ENCODE measurements at regions not wholly inside any gene's neighbourhood (a gene's known extent, or its start where the extent isn't known, plus 50 kb on each side); places are given as distances from the start of the nearest gene placed in this dataset.
"Not testable (repeated sequence)": the region's sequence is repeated elsewhere in the genome, so short reads cannot be mapped to it uniquely, and the experiment has no call there.

GRCh38 chr2:35199298-35199697 is 1156.3 kb upstream of the CRIM1 start:
- no peaks in the 10 kb centered on the region for H3K36me3 ChIP-seq (ENCODE audit: insufficient read depth, low read length)
- no peaks in the 10 kb centered on the region for H3K27me3 ChIP-seq (ENCODE audit: control insufficient read depth in 1 of 2, insufficient read depth in 2 of 2, low read length in 2 of 2)
- no peak overlapping the region for H3K4me3 ChIP-seq (ENCODE audit: low read depth in 1 of 2, low read length in 2 of 2)
- H3K9me3 ChIP-seq (ENCODE audit: low read length) = no peaks in the 10 kb centered on the region
- no peak overlapping the region for H3K27ac ChIP-seq (ENCODE audit: low read depth, low read length)
- no peak overlapping the region for H3K9ac ChIP-seq (ENCODE audit: low read length)
- no peaks in the 10 kb centered on the region for H3K4me1 ChIP-seq (ENCODE audit: insufficient read depth, low read length)

GRCh38 chr2:35185861-35186412 is 1169.6 kb upstream of the CRIM1 start:
- Histone ChIP-seq H3K9ac (ENCODE audit: low read length) (no peak overlapping the region), H3K4me1 (ENCODE audit: insufficient read depth, low read length) (no peaks in the 10 kb centered on the region), H3K36me3 (ENCODE audit: insufficient read depth, low read length) (no peaks in the 10 kb centered on the region), H3K27me3 (ENCODE audit: control insufficient read depth in 1 of 2, insufficient read depth in 2 of 2, low read length in 2 of 2) (no peaks in the 10 kb centered on the region), H3K4me3 (ENCODE audit: low read depth in 1 of 2, low read length in 2 of 2) (no peak overlapping the region), H3K27ac (ENCODE audit: low read depth, low read length) (no peak overlapping the region), H3K9me3 (ENCODE audit: low read length) (no peaks in the 10 kb centered on the region)

DNA sequence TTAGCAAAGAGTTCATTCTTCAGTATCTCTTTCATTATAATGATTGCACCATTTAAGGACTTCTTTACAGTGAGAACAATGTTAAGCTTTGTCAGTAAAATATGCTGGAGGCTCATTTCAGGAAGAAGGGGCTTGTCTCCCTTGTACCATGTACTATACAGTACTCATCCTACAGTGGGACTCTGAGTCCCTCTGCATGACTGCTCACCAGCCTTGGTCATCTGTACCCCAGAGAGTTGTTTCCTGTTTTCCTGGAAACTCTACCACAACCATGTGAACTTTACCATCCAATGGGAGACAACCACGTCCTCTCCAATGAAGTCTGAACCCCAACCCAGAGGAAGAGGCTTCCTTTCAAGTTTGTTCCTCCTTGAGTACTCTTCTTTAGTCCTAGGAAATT is 1171.1 kb upstream of the CRIM1 start:
- Histone ChIP-seq H3K4me1 (ENCODE audit: insufficient read depth, low read length) (no peaks in the 10 kb centered on the region), H3K9ac (ENCODE audit: low read length) (no peak overlapping the region), H3K27ac (ENCODE audit: low read depth, low read length) (no peak overlapping the region), H3K27me3 (ENCODE audit: control insufficient read depth in 1 of 2, insufficient read depth in 2 of 2, low read length in 2 of 2) (no peaks in the 10 kb centered on the region), H3K36me3 (ENCODE audit: insufficient read depth, low read length) (no peaks in the 10 kb centered on the region), H3K4me3 (ENCODE audit: low read depth in 1 of 2, low read length in 2 of 2) (no peak overlapping the region), H3K9me3 (ENCODE audit: low read length) (no peaks in the 10 kb centered on the region)

- H3K9me3 ChIP-seq (ENCODE audit: low read length); H3K9ac ChIP-seq (ENCODE audit: low read length); H3K4me3 ChIP-seq (ENCODE audit: low read depth in 1 of 2, low read length in 2 of 2); H3K36me3 ChIP-seq (ENCODE audit: insufficient read depth, low read length); H3K27me3 ChIP-seq (ENCODE audit: control insufficient read depth in 1 of 2, insufficient read depth in 2 of 2, low read length in 2 of 2); H3K27ac ChIP-seq (ENCODE audit: low read depth, low read length); H3K4me1 ChIP-seq (ENCODE audit: insufficient read depth, low read length): not testable (repeated sequence)
Measured at GRCh38 chr2:35176726-35177125, 1178.9 kb upstream of the CRIM1 start.

DNA sequence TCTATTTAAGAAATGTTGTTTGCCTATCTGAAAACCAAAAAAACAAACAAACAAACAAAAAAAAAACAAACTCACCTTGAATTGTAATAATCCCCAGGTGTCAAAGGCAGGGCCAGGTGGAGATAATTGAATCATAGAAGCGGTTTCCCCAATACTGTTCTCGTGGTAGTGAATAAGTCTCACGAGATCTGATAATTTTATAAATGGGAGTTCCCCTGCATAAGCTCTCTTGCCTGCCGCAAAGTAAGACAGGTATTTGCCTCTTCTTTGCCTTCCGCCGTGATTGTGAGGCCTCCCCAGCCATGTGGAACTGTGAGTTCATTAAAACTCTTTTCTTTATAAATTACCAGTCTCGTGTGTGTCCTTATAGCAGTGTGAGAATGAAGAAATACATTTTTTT is 1180.7 kb upstream of the CRIM1 start:
- no peaks in the 10 kb centered on the region for H3K27me3 ChIP-seq (ENCODE audit: control insufficient read depth in 1 of 2, insufficient read depth in 2 of 2, low read length in 2 of 2)
- H3K27ac ChIP-seq (ENCODE audit: low read depth, low read length) = no peak overlapping the region
- no peak overlapping the region for H3K9ac ChIP-seq (ENCODE audit: low read length)

GRCh38 chr2:35172687-35173086 is 1182.9 kb upstream of the CRIM1 start:
- Histone ChIP-seq H3K4me3 (ENCODE audit: low read depth in 1 of 2, low read length in 2 of 2) (no peak overlapping the region), H3K27me3 (ENCODE audit: control insufficient read depth in 1 of 2, insufficient read depth in 2 of 2, low read length in 2 of 2) (no peaks in the 10 kb centered on the region), H3K9ac (ENCODE audit: low read length) (no peak overlapping the region), H3K9me3 (ENCODE audit: low read length) (no peaks in the 10 kb centered on the region), H3K36me3 (ENCODE audit: insufficient read depth, low read length) (no peaks in the 10 kb centered on the region), H3K27ac (ENCODE audit: low read depth, low read length) (no peak overlapping the region), H3K4me1 (ENCODE audit: insufficient read depth, low read length) (no peaks in the 10 kb centered on the region)

More for the DNA sequence above, 1180.7 kb upstream of the CRIM1 start:
- H3K9me3 ChIP-seq (ENCODE audit: low read length) = no peaks in the 10 kb centered on the region
- no peaks in the 10 kb centered on the region for H3K36me3 ChIP-seq (ENCODE audit: insufficient read depth, low read length)
- H3K4me1 ChIP-seq (ENCODE audit: insufficient read depth, low read length) = no peaks in the 10 kb centered on the region
- no peak overlapping the region for H3K4me3 ChIP-seq (ENCODE audit: low read depth in 1 of 2, low read length in 2 of 2)

DNA sequence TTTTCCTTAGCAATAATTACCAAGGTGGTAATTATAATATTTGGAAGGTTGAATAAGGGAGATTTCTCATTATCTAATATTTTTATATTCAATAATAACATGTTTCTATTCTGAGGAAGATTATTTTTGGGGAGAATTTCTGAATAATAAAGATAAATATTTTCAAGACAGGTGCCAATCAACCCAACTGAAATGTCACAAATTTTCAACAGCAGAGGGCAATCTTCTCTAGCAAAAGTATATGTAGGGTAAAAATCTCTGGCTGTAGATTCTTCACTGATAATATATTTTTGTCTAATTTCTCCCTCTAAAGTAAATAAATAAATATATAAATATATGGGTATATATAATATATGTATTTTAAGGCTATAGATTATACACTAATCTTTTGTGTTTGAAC is 1187.2 kb upstream of the CRIM1 start:
- Histone ChIP-seq H3K27me3 (ENCODE audit: control insufficient read depth in 1 of 2, insufficient read depth in 2 of 2, low read length in 2 of 2) (no peaks in the 10 kb centered on the region), H3K36me3 (ENCODE audit: insufficient read depth, low read length) (no peaks in the 10 kb centered on the region), H3K4me1 (ENCODE audit: insufficient read depth, low read length) (no peaks in the 10 kb centered on the region), H3K4me3 (ENCODE audit: low read depth in 1 of 2, low read length in 2 of 2) (no peak overlapping the region), H3K27ac (ENCODE audit: low read depth, low read length) (no peak overlapping the region), H3K9me3 (ENCODE audit: low read length) (no peaks in the 10 kb centered on the region), H3K9ac (ENCODE audit: low read length) (no peak overlapping the region)

DNA sequence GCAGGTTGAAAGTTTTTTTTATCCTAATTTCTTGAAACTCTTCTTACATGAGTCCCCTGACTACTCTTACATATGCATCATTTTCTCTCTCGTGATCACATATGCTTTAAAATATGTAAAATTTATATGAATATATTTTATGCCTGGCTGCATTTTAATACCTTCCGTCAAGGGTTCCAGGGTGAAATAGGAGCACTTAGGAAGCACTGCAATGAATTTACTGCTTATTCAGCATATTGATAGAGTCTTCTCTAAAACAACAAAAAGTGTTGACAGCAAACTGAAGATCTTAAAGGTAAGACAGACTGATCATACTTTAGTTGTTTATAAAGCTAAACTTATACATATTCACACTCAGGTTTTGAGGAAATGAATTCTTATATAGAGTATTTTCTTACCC is 1191.6 kb upstream of the CRIM1 start:
- H3K36me3 ChIP-seq (ENCODE audit: insufficient read depth, low read length) = no peaks in the 10 kb centered on the region
- no peak overlapping the region for H3K27ac ChIP-seq (ENCODE audit: low read depth, low read length)
- H3K4me3 ChIP-seq (ENCODE audit: low read depth in 1 of 2, low read length in 2 of 2) = no peak overlapping the region
- no peaks in the 10 kb centered on the region for H3K4me1 ChIP-seq (ENCODE audit: insufficient read depth, low read length)
- no peak overlapping the region for H3K9ac ChIP-seq (ENCODE audit: low read length)
- H3K9me3 ChIP-seq (ENCODE audit: low read length) = no peaks in the 10 kb centered on the region
- H3K27me3 ChIP-seq (ENCODE audit: control insufficient read depth in 1 of 2, insufficient read depth in 2 of 2, low read length in 2 of 2) = no peaks in the 10 kb centered on the region

DNA sequence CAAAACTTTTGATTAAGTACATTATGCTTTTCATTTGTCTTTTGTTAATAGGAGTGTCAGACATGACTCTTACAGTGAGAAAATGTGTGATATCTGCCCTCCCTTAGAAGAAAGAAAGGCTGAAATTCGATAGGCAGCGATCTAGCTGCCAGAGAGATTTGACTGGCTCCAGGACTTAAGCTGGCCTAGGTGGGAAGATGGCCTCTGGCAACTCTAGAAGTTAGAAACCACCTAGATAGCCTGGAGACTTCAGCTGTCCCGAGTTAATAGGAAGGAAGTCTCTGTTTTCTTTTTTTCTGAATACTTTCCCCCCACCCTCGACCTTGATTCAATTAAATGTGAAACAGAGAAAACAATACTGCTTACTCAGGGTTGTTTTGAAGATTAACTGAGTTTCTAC is 1194.7 kb upstream of the CRIM1 start:
- no peaks in the 10 kb centered on the region for H3K9me3 ChIP-seq (ENCODE audit: low read length)
- H3K27ac ChIP-seq (ENCODE audit: low read depth, low read length) = no peak overlapping the region
- H3K4me1 ChIP-seq (ENCODE audit: insufficient read depth, low read length) = no peaks in the 10 kb centered on the region
- no peak overlapping the region for H3K4me3 ChIP-seq (ENCODE audit: low read depth in 1 of 2, low read length in 2 of 2)
- H3K9ac ChIP-seq (ENCODE audit: low read length) = no peak overlapping the region
- no peaks in the 10 kb centered on the region for H3K36me3 ChIP-seq (ENCODE audit: insufficient read depth, low read length)
- no peaks in the 10 kb centered on the region for H3K27me3 ChIP-seq (ENCODE audit: control insufficient read depth in 1 of 2, insufficient read depth in 2 of 2, low read length in 2 of 2)

- no peaks in the 10 kb centered on the region for H3K36me3 ChIP-seq (ENCODE audit: insufficient read depth, low read length)
- no peaks in the 10 kb centered on the region for H3K27me3 ChIP-seq (ENCODE audit: control insufficient read depth in 1 of 2, insufficient read depth in 2 of 2, low read length in 2 of 2)
- no peaks in the 10 kb centered on the region for H3K9me3 ChIP-seq (ENCODE audit: low read length)
- H3K4me1 ChIP-seq (ENCODE audit: insufficient read depth, low read length) = no peaks in the 10 kb centered on the region
- no peak overlapping the region for H3K9ac ChIP-seq (ENCODE audit: low read length)
- H3K27ac ChIP-seq (ENCODE audit: low read depth, low read length) = no peak overlapping the region
- no peak overlapping the region for H3K4me3 ChIP-seq (ENCODE audit: low read depth in 1 of 2, low read length in 2 of 2)
Measured at GRCh38 chr2:35125871-35126270, 1229.7 kb upstream of the CRIM1 start.

GRCh38 chr2:35125278-35125677 is 1230.3 kb upstream of the CRIM1 start:
- no peaks in the 10 kb centered on the region for H3K9me3 ChIP-seq (ENCODE audit: low read length)
- H3K4me1 ChIP-seq (ENCODE audit: insufficient read depth, low read length) = no peaks in the 10 kb centered on the region
- H3K9ac ChIP-seq (ENCODE audit: low read length) = no peak overlapping the region
- no peaks in the 10 kb centered on the region for H3K27me3 ChIP-seq (ENCODE audit: control insufficient read depth in 1 of 2, insufficient read depth in 2 of 2, low read length in 2 of 2)
- H3K27ac ChIP-seq (ENCODE audit: low read depth, low read length) = no peak overlapping the region
- H3K36me3 ChIP-seq (ENCODE audit: insufficient read depth, low read length) = no peaks in the 10 kb centered on the region
- H3K4me3 ChIP-seq (ENCODE audit: low read depth in 1 of 2, low read length in 2 of 2) = no peak overlapping the region

GRCh38 chr2:35116151-35116550 is 1239.4 kb upstream of the CRIM1 start:
- no peak overlapping the region for H3K4me3 ChIP-seq (ENCODE audit: low read depth in 1 of 2, low read length in 2 of 2)
- H3K9me3 ChIP-seq (ENCODE audit: low read length) = no peaks in the 10 kb centered on the region
- H3K9ac ChIP-seq (ENCODE audit: low read length) = no peak overlapping the region
- no peaks in the 10 kb centered on the region for H3K4me1 ChIP-seq (ENCODE audit: insufficient read depth, low read length)
- no peak overlapping the region for H3K27ac ChIP-seq (ENCODE audit: low read depth, low read length)
- no peaks in the 10 kb centered on the region for H3K36me3 ChIP-seq (ENCODE audit: insufficient read depth, low read length)
- no peaks in the 10 kb centered on the region for H3K27me3 ChIP-seq (ENCODE audit: control insufficient read depth in 1 of 2, insufficient read depth in 2 of 2, low read length in 2 of 2)

Measured in muscle layer of colon (tissue), 2 donors.